HEK293 (cell line): ENCODE measurements at regions not wholly inside any gene's neighbourhood (a gene's known extent, or its start where the extent isn't known, plus 50 kb on each side); places are given as distances from the start of the nearest gene placed in this dataset.

Source experiments
- BCL11A ChIP-seq: fragments of 450-650 bp; formaldehyde crosslinking; IDR thresholded peaks from 2 replicates; pipeline ENCODE4 v1.5.1; 2016; ENCODE audit warnings: low read depth, missing biosample characterization, missing genetic modification characterization
- ZNF580 ChIP-seq: fragments of 450-650 bp; formaldehyde crosslinking; IDR thresholded peaks from 2 replicates; pipeline ENCODE4 v1.5.1; 2016; ENCODE audit warnings: missing biosample characterization, missing genetic modification characterization

- no peak for TF ChIP-seq BCL11A
- no peak for TF ChIP-seq ZNF580 (tag by site-specific recombination)
Observed at GRCh38 chr4:1492651-1493539, 86.7 kb upstream of the NKX1-1 start.
